ENCODE measurements at regions not wholly inside any gene's neighbourhood (a gene's known extent, or its start where the extent isn't known, plus 50 kb on each side); places are given as distances from the start of the nearest gene placed in this dataset.

DNA sequence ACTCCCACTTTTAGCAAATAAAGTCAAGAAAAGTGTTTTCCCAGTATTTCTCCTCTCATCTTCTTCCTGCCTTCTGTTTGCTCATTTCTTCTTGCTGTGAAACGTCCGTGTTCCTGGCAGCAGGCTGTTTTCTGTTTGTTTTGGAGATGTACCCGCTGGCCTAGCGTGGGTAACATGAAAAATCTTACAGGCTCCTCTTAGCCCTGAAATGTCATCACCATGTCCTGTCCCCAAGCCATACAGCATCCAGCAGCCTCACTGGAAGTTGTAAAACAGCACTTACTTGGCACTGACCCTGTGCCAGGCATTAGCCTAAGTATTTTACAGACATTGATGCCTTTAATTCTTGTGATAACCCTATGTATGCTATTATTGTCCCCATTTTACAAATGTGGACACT, 371.1 kb downstream of the FOXA2 start:
- Histone ChIP-seq H3F3A (ENCODE audit: control insufficient read depth, insufficient read depth) (no peaks in the 10 kb centered on the region), H4K20me1 (ENCODE audit: control insufficient read depth, insufficient read depth, low read depth, low read length) (no peaks in the 10 kb centered on the region), H3K4me3 (ENCODE audit: low read length) (no peak overlapping the region), H3K27me3 (ENCODE audit: control insufficient read depth, low read length) (no peaks in the 10 kb centered on the region), H3K27ac (ENCODE audit: low read depth, low read length) (no peak overlapping the region), H3K4me2 (ENCODE audit: low read length) (no peak overlapping the region), H3K4me1 (ENCODE audit: control insufficient read depth, low read length) (no peaks in the 10 kb centered on the region), H3K9me2 (replicated peaks; ENCODE audit: control insufficient read depth, low read length) (no peaks in the 10 kb centered on the region), H3K79me2 (ENCODE audit: control insufficient read depth, low read length) (no peaks in the 10 kb centered on the region), H3K9me3 (ENCODE audit: control insufficient read depth, insufficient read depth, low read length) (no peaks in the 10 kb centered on the region), H3K36me3 (ENCODE audit: control insufficient read depth, low read length) (no peaks in the 10 kb centered on the region)
- TF ChIP-seq EZH2phosphoT487 (IDR thresholded peaks at IDR 0.05; ENCODE audit: borderline replicate concordance, low read length), result no peak
- TF ChIP-seq, protein P1, sequence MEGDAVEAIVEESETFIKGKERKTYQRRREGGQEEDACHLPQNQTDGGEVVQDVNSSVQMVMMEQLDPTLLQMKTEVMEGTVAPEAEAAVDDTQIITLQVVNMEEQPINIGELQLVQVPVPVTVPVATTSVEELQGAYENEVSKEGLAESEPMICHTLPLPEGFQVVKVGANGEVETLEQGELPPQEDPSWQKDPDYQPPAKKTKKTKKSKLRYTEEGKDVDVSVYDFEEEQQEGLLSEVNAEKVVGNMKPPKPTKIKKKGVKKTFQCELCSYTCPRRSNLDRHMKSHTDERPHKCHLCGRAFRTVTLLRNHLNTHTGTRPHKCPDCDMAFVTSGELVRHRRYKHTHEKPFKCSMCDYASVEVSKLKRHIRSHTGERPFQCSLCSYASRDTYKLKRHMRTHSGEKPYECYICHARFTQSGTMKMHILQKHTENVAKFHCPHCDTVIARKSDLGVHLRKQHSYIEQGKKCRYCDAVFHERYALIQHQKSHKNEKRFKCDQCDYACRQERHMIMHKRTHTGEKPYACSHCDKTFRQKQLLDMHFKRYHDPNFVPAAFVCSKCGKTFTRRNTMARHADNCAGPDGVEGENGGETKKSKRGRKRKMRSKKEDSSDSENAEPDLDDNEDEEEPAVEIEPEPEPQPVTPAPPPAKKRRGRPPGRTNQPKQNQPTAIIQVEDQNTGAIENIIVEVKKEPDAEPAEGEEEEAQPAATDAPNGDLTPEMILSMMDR (IDR thresholded peaks at IDR 0.05; ENCODE audit: low read depth, low read length, poor library complexity, severe bottlenecking), result no peak

DNA sequence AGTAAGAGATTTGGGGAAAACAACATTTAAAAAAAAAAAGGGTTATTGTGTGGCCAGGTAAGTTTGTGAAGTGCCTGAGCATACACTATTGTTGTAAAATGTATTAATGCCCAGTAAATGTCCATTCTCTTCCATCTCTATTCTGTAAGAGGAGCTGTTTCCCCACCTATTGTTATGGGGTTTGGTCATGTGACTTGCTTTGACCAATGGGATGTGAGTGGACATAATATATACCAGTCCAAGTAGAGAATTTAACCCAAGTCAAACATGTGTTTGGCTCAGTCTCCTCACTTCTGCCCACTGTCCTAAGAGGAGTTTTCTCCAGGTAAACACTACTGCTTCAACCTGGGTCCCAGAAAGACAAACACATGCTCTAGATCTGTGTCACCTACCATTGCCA, 377.1 kb downstream of the FOXA2 start:
- H3K27me3 ChIP-seq (ENCODE audit: control insufficient read depth, low read length), result no peaks in the 10 kb centered on the region
- H3K4me3 ChIP-seq (ENCODE audit: low read length), result no peak overlapping the region
- no peaks in the 10 kb centered on the region for H3K4me1 ChIP-seq (ENCODE audit: control insufficient read depth, low read length)
- H4K20me1 ChIP-seq (ENCODE audit: control insufficient read depth, insufficient read depth, low read depth, low read length), result no peaks in the 10 kb centered on the region
- H3F3A ChIP-seq (ENCODE audit: control insufficient read depth, insufficient read depth), result no peaks in the 10 kb centered on the region
- no peaks in the 10 kb centered on the region for H3K79me2 ChIP-seq (ENCODE audit: control insufficient read depth, low read length)
- H3K9me2 ChIP-seq (replicated peaks; ENCODE audit: control insufficient read depth, low read length), result no peaks in the 10 kb centered on the region
- no peak overlapping the region for H3K27ac ChIP-seq (ENCODE audit: low read depth, low read length)
- no peaks in the 10 kb centered on the region for H3K9me3 ChIP-seq (ENCODE audit: control insufficient read depth, insufficient read depth, low read length)
- H3K4me2 ChIP-seq (ENCODE audit: low read length), result no peak overlapping the region
- H3K36me3 ChIP-seq (ENCODE audit: control insufficient read depth, low read length), result no peaks in the 10 kb centered on the region
- TF ChIP-seq EZH2phosphoT487 (IDR thresholded peaks at IDR 0.05; ENCODE audit: borderline replicate concordance, low read length), result no peak
- TF ChIP-seq, protein P1 (IDR thresholded peaks at IDR 0.05; ENCODE audit: low read depth, low read length, poor library complexity, severe bottlenecking), result no peak

DNA sequence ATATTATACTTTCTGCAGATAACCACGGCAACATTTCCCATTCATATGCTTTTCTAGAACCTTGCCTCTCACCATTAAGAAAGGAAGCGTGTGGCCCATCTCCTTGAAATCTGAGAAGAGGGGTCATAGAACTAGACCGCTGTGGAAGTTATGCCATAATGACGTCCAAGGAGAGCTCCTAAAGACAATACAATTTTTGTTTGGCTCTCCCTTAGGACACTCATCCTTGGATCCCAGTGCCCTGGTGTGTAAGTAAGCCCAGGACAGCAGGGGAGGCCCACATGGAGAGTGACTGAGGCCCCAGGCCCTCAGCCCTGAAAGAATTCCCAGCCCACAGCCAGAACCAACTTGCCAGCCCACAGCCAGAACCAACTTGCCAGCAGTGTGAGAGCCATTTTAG, 379.6 kb downstream of the FOXA2 start:
- Histone ChIP-seq H3K27ac (ENCODE audit: low read depth, low read length) (no peak overlapping the region), H3K4me3 (ENCODE audit: low read length) (no peak overlapping the region), H3F3A (ENCODE audit: control insufficient read depth, insufficient read depth) (no peaks in the 10 kb centered on the region), H3K79me2 (ENCODE audit: control insufficient read depth, low read length) (no peaks in the 10 kb centered on the region), H3K4me1 (ENCODE audit: control insufficient read depth, low read length) (no peaks in the 10 kb centered on the region), H4K20me1 (ENCODE audit: control insufficient read depth, insufficient read depth, low read depth, low read length) (no peaks in the 10 kb centered on the region), H3K9me2 (replicated peaks; ENCODE audit: control insufficient read depth, low read length) (no peaks in the 10 kb centered on the region), H3K4me2 (ENCODE audit: low read length) (no peak overlapping the region), H3K9me3 (ENCODE audit: control insufficient read depth, insufficient read depth, low read length) (no peaks in the 10 kb centered on the region), H3K36me3 (ENCODE audit: control insufficient read depth, low read length) (no peaks in the 10 kb centered on the region), H3K27me3 (ENCODE audit: control insufficient read depth, low read length) (no peaks in the 10 kb centered on the region)
- TF ChIP-seq, protein P1 (IDR thresholded peaks at IDR 0.05; ENCODE audit: low read depth, low read length, poor library complexity, severe bottlenecking), result no peak
- no peak for TF ChIP-seq EZH2phosphoT487 (IDR thresholded peaks at IDR 0.05; ENCODE audit: borderline replicate concordance, low read length)

DNA sequence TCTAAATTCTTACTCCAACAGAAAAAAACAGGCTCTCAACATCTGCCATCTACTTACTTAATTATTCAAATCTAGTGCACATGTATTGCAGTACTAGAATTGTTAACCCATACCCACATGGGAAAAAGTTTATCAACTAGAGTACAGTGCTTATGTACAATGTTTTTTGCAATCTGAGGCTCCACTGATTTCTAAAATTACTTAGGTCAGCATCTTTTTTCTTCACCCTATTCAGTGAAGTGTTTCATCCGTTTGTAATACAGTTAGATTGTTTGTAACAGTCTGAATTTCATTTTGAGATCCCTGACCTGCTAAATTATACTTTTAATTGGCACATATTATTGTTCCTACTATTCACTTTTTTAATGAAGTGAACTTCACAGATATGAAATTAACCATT, 402.2 kb downstream of the FOXA2 start:
- TF ChIP-seq, protein P1 (IDR thresholded peaks at IDR 0.05; ENCODE audit: low read depth, low read length, poor library complexity, severe bottlenecking), result no peak
- TF ChIP-seq EZH2phosphoT487 (IDR thresholded peaks at IDR 0.05; ENCODE audit: borderline replicate concordance, low read length), result no peak
- H3K4me3 ChIP-seq (ENCODE audit: low read length), result no peak overlapping the region
- H3F3A ChIP-seq (ENCODE audit: control insufficient read depth, insufficient read depth), result no peaks in the 10 kb centered on the region
- H3K79me2 ChIP-seq (ENCODE audit: control insufficient read depth, low read length), result no peaks in the 10 kb centered on the region
- no peaks in the 10 kb centered on the region for H3K27me3 ChIP-seq (ENCODE audit: control insufficient read depth, low read length)
- H3K9me2 ChIP-seq (replicated peaks; ENCODE audit: control insufficient read depth, low read length), result no peaks in the 10 kb centered on the region
- no peak overlapping the region for H3K4me2 ChIP-seq (ENCODE audit: low read length)
- H3K27ac ChIP-seq (ENCODE audit: low read depth, low read length), result no peak overlapping the region
- no peaks in the 10 kb centered on the region for H3K36me3 ChIP-seq (ENCODE audit: control insufficient read depth, low read length)
- H3K4me1 ChIP-seq (ENCODE audit: control insufficient read depth, low read length), result no peaks in the 10 kb centered on the region
- H4K20me1 ChIP-seq (ENCODE audit: control insufficient read depth, insufficient read depth, low read depth, low read length), result no peaks in the 10 kb centered on the region
- no peaks in the 10 kb centered on the region for H3K9me3 ChIP-seq (ENCODE audit: control insufficient read depth, insufficient read depth, low read length)

All from DOHH2 (cell line).